Thoracic aorta (tissue), 2 donors: ENCODE measurements at regions not wholly inside any gene's neighbourhood (a gene's known extent, or its start where the extent isn't known, plus 50 kb on each side); places are given as distances from the start of the nearest gene placed in this dataset.
A peak's percentile ranks its signal among the peaks of the same experiment; 100 is the strongest.
"Not testable (repeated sequence)": the region's sequence is repeated elsewhere in the genome, so short reads cannot be mapped to it uniquely, and the experiment has no call there.

ENCODE experiments used
- ATAC-seq: fragments of 150-250 bp; one replicate; pipeline ENCODE4 v1.8.0; 2017; ENCODE audit warnings: low read depth; ENCODE audit not compliant: insufficient number of reproducible peaks, low FRiP score
- DNase-seq: peaks from one replicate; pipeline ENCODE4 v3.0.0-alpha.2; 2020; ENCODE audit warnings: low spot score
- H3K27ac ChIP-seq, 2 donors: fragments of 200-600 bp; sonication (generic); 1 replicate in 1 of 2; 2 replicates in 1 of 2; pipeline ENCODE4 v1.5.1; 2016; ENCODE audit warnings: mild to moderate bottlenecking in 2 of 2, moderate library complexity in 2 of 2
- H3K27me3 ChIP-seq: fragments of 200-600 bp; sonication (generic); replicated peaks from 2 replicates; pipeline ENCODE4 v1.6.0; 2016; ENCODE audit warnings: mild to moderate bottlenecking; ENCODE audit not compliant: insufficient read depth
- H3K36me3 ChIP-seq: fragments of 200-600 bp; sonication (generic); one replicate; pipeline ENCODE4 v1.5.1; 2016
- H3K4me1 ChIP-seq, 2 donors: fragments of 200-600 bp; sonication (generic); 1 replicate in 1 of 2; 2 replicates in 1 of 2; pipeline versions ENCODE4 v1.5.1 to v1.6.0; 2016; ENCODE audit warnings: low read depth in 2 of 2, mild to moderate bottlenecking in 1 of 2; ENCODE audit not compliant: control insufficient read depth in 1 of 2
- H3K4me3 ChIP-seq: fragments of 200-600 bp; sonication (generic); 2 replicates; pipeline ENCODE4 v1.5.1; 2016; ENCODE audit warnings: mild to moderate bottlenecking
- H3K9me3 ChIP-seq: fragments of 200-600 bp; sonication (generic); 2 replicates; pipeline ENCODE4 v1.5.1; 2016
- CTCF ChIP-seq: fragments of 200-600 bp; sonication (generic); IDR thresholded peaks from one replicate; pipeline ENCODE4 v1.5.1; 2019; ENCODE audit warnings: antibody characterized with exemption

- TF ChIP-seq CTCF, result no peak
- no peaks in the 10 kb centered on the region for H3K36me3 ChIP-seq
- no peak overlapping the region for H3K27ac ChIP-seq
- no peak overlapping the region for H3K4me3 ChIP-seq
- H3K9me3 ChIP-seq, result no peaks in the 10 kb centered on the region
- H3K27me3 ChIP-seq, result no peaks in the 10 kb centered on the region
- ATAC-seq, result no peak
- DNase-seq, result no peak
- no peaks in the 10 kb centered on the region for H3K4me1 ChIP-seq
Observed at GRCh38 chr3:8319935-8320634, 181.5 kb upstream of the LMCD1 start.

- Histone ChIP-seq H3K9me3 (no peaks in the 10 kb centered on the region), H3K27me3 (no peaks in the 10 kb centered on the region), H3K4me1 (no peaks in the 10 kb centered on the region), H3K36me3 (no peaks in the 10 kb centered on the region), H3K4me3 (no peak overlapping the region), H3K27ac (no peak overlapping the region)
- DNase-seq (no peak), ATAC-seq (no peak)
- no peak for TF ChIP-seq CTCF
Observed at GRCh38 chr3:8320711-8321458, 180.7 kb upstream of the LMCD1 start.

- Histone ChIP-seq H3K4me3 (no peak overlapping the region), H3K4me1 (no peaks in the 10 kb centered on the region), H3K36me3 (no peaks in the 10 kb centered on the region), H3K27me3 (no peaks in the 10 kb centered on the region), H3K27ac (no peak overlapping the region), H3K9me3 (no peaks in the 10 kb centered on the region)
- peak; percentile 38 for TF ChIP-seq CTCF
- no peak for DNase-seq
- ATAC-seq, result no peak
Observed at GRCh38 chr3:8324747-8325146, 176.9 kb upstream of the LMCD1 start.

- no peak for ATAC-seq
- Histone ChIP-seq H3K4me3 (no peak overlapping the region), H3K4me1 (no peaks in the 10 kb centered on the region), H3K36me3 (no peaks in the 10 kb centered on the region), H3K27me3 (no peaks in the 10 kb centered on the region), H3K27ac (no peak overlapping the region), H3K9me3 (no peaks in the 10 kb centered on the region)
- DNase-seq, result no peak
- TF ChIP-seq CTCF, result no peak
Observed at GRCh38 chr3:8325306-8325705, 176.3 kb upstream of the LMCD1 start.

- not testable (repeated sequence) for H3K4me1 ChIP-seq, H3K36me3 ChIP-seq, H3K4me3 ChIP-seq, H3K27me3 ChIP-seq, H3K27ac ChIP-seq, H3K9me3 ChIP-seq, DNase-seq, ATAC-seq
Observed at GRCh38 chr3:8325833-8326232, 175.8 kb upstream of the LMCD1 start.
